ENCODE measurements at regions not wholly inside any gene's neighbourhood (a gene's known extent, or its start where the extent isn't known, plus 50 kb on each side); places are given as distances from the start of the nearest gene placed in this dataset.

- Histone ChIP-seq H3K27me3 (ENCODE audit: insufficient read depth, low read length, poor library complexity) (no peaks in the 10 kb centered on the region), H3K36me3 (ENCODE audit: insufficient read depth, low read length) (no peaks in the 10 kb centered on the region), H3K9me3 (ENCODE audit: insufficient read depth, low read length, severe bottlenecking) (no peaks in the 10 kb centered on the region), H3K4me1 (ENCODE audit: insufficient read depth, low read length) (no peaks in the 10 kb centered on the region), H2AFZ (ENCODE audit: low read depth, low read length) (no peak overlapping the region), H3K9ac (ENCODE audit: low read depth, low read length) (no peak overlapping the region), H3K79me2 (ENCODE audit: insufficient read depth, low read length) (no peaks in the 10 kb centered on the region), H3K4me3 (ENCODE audit: low read depth in 1 of 2, low read length in 2 of 2) (no peak overlapping the region), H3K4me2 (ENCODE audit: insufficient read depth, low read length) (no peak overlapping the region), H4K20me1 (ENCODE audit: insufficient read depth, low read length) (no peaks in the 10 kb centered on the region), H3K27ac (ENCODE audit: low read length) (no peak overlapping the region)
- TF ChIP-seq CTCF (IDR thresholded peaks at IDR 0.05; ENCODE audit: borderline replicate concordance, extremely low read depth, low read length, poor library complexity, severe bottlenecking) (no peak), EZH2 (IDR thresholded peaks at IDR 0.05; ENCODE audit: borderline replicate concordance, low read depth, low read length, severe bottlenecking) (no peak)
- DNase-seq (no peak), ATAC-seq (ENCODE audit: insufficient read depth, low read depth) (no peak)
Measured at GRCh38 chr5:13533833-13534232, 410.7 kb downstream of the DNAH5 start.

GRCh38 chr5:13529300-13529699 is 415.2 kb downstream of the DNAH5 start:
- no peaks in the 10 kb centered on the region for H3K36me3 ChIP-seq (ENCODE audit: insufficient read depth, low read length)
- DNase-seq (no peak), ATAC-seq (ENCODE audit: insufficient read depth, low read depth) (no peak)
- H4K20me1 ChIP-seq (ENCODE audit: insufficient read depth, low read length) = no peaks in the 10 kb centered on the region
- H2AFZ ChIP-seq (ENCODE audit: low read depth, low read length) = no peak overlapping the region
- no peaks in the 10 kb centered on the region for H3K9me3 ChIP-seq (ENCODE audit: insufficient read depth, low read length, severe bottlenecking)
- no peak overlapping the region for H3K4me3 ChIP-seq (ENCODE audit: low read depth in 1 of 2, low read length in 2 of 2)
- H3K27ac ChIP-seq (ENCODE audit: low read length) = no peak overlapping the region
- no peak overlapping the region for H3K4me2 ChIP-seq (ENCODE audit: insufficient read depth, low read length)
- TF ChIP-seq EZH2 (IDR thresholded peaks at IDR 0.05; ENCODE audit: borderline replicate concordance, low read depth, low read length, severe bottlenecking) = no peak
- no peak for TF ChIP-seq CTCF (IDR thresholded peaks at IDR 0.05; ENCODE audit: borderline replicate concordance, extremely low read depth, low read length, poor library complexity, severe bottlenecking)
- H3K9ac ChIP-seq (ENCODE audit: low read depth, low read length) = no peak overlapping the region
- H3K27me3 ChIP-seq (ENCODE audit: insufficient read depth, low read length, poor library complexity) = no peaks in the 10 kb centered on the region
- no peaks in the 10 kb centered on the region for H3K79me2 ChIP-seq (ENCODE audit: insufficient read depth, low read length)
- no peaks in the 10 kb centered on the region for H3K4me1 ChIP-seq (ENCODE audit: insufficient read depth, low read length)

GRCh38 chr5:13524936-13525335 is 419.6 kb downstream of the DNAH5 start:
- DNase-seq = no peak
- Histone ChIP-seq H3K9me3 (ENCODE audit: insufficient read depth, low read length, severe bottlenecking) (no peaks in the 10 kb centered on the region), H3K79me2 (ENCODE audit: insufficient read depth, low read length) (no peaks in the 10 kb centered on the region), H3K9ac (ENCODE audit: low read depth, low read length) (no peak overlapping the region), H4K20me1 (ENCODE audit: insufficient read depth, low read length) (no peaks in the 10 kb centered on the region), H2AFZ (ENCODE audit: low read depth, low read length) (no peak overlapping the region), H3K36me3 (ENCODE audit: insufficient read depth, low read length) (no peaks in the 10 kb centered on the region), H3K27me3 (ENCODE audit: insufficient read depth, low read length, poor library complexity) (no peaks in the 10 kb centered on the region), H3K4me3 (ENCODE audit: low read depth in 1 of 2, low read length in 2 of 2) (no peak overlapping the region), H3K4me1 (ENCODE audit: insufficient read depth, low read length) (no peaks in the 10 kb centered on the region), H3K27ac (ENCODE audit: low read length) (no peak overlapping the region), H3K4me2 (ENCODE audit: insufficient read depth, low read length) (no peak overlapping the region)
- TF ChIP-seq CTCF (IDR thresholded peaks at IDR 0.05; ENCODE audit: borderline replicate concordance, extremely low read depth, low read length, poor library complexity, severe bottlenecking) = no peak
- no peak for TF ChIP-seq EZH2 (IDR thresholded peaks at IDR 0.05; ENCODE audit: borderline replicate concordance, low read depth, low read length, severe bottlenecking)
- no peak for ATAC-seq (ENCODE audit: insufficient read depth, low read depth)

GRCh38 chr5:13519131-13519530 is 425.4 kb downstream of the DNAH5 start:
- DNase-seq (no peak), ATAC-seq (ENCODE audit: insufficient read depth, low read depth) (no peak)
- Histone ChIP-seq H3K36me3 (ENCODE audit: insufficient read depth, low read length) (no peaks in the 10 kb centered on the region), H3K9ac (ENCODE audit: low read depth, low read length) (no peak overlapping the region), H3K4me2 (ENCODE audit: insufficient read depth, low read length) (no peak overlapping the region), H2AFZ (ENCODE audit: low read depth, low read length) (no peak overlapping the region), H3K79me2 (ENCODE audit: insufficient read depth, low read length) (no peaks in the 10 kb centered on the region), H3K4me3 (ENCODE audit: low read depth in 1 of 2, low read length in 2 of 2) (no peak overlapping the region), H3K4me1 (ENCODE audit: insufficient read depth, low read length) (no peaks in the 10 kb centered on the region), H4K20me1 (ENCODE audit: insufficient read depth, low read length) (no peaks in the 10 kb centered on the region), H3K9me3 (ENCODE audit: insufficient read depth, low read length, severe bottlenecking) (no peaks in the 10 kb centered on the region), H3K27me3 (ENCODE audit: insufficient read depth, low read length, poor library complexity) (no peaks in the 10 kb centered on the region), H3K27ac (ENCODE audit: low read length) (no peak overlapping the region)
- TF ChIP-seq EZH2 (IDR thresholded peaks at IDR 0.05; ENCODE audit: borderline replicate concordance, low read depth, low read length, severe bottlenecking) (no peak), CTCF (IDR thresholded peaks at IDR 0.05; ENCODE audit: borderline replicate concordance, extremely low read depth, low read length, poor library complexity, severe bottlenecking) (no peak)
